Colonic mucosa (tissue), 4 donors: ENCODE measurements at regions not wholly inside any gene's neighbourhood (a gene's known extent, or its start where the extent isn't known, plus 50 kb on each side); places are given as distances from the start of the nearest gene placed in this dataset.

ENCODE experiments used
- DNase-seq: peaks from one replicate; pipeline ENCODE4 v3.0.0-alpha.2; 2020
- H3K27ac ChIP-seq: fragments of 200-600 bp; one replicate; pipeline ENCODE4 v1.8.0; 2021
- H3K27me3 ChIP-seq: fragments of 200-600 bp; one replicate; pipeline ENCODE4 v1.8.0; 2021
- H3K36me3 ChIP-seq: fragments of 200-600 bp; one replicate; pipeline ENCODE4 v1.8.0; 2021
- H3K4me1 ChIP-seq: fragments of 200-600 bp; one replicate; pipeline ENCODE4 v1.8.0; 2021; ENCODE audit warnings: mild to moderate bottlenecking
- H3K4me3 ChIP-seq: fragments of 200-600 bp; one replicate; pipeline ENCODE4 v1.8.0; 2021
- H3K9ac ChIP-seq, 2 donors: one replicate each; pipeline ENCODE4 v1.7.0; 2013; ENCODE audit warnings: control low read depth in 2 of 2, low read depth in 2 of 2, low read length in 2 of 2
- H3K9me3 ChIP-seq: fragments of 200-600 bp; one replicate; pipeline ENCODE4 v1.8.0; 2021
- intact Hi-C: fragments of 100-400 bp; cut with DNase I; formaldehyde crosslinking; loops from one replicate; pipeline ENCODE4 v1.14.1; 2022
- TF ChIP-seq, protein P1 (sequence below): fragments of 200-600 bp; IDR thresholded peaks from one replicate; pipeline ENCODE4 v1.8.0; 2022; ENCODE audit warnings: antibody characterized with exemption, mild to moderate bottlenecking
- donor health status: healthy.
- donor health status: DM: no; HTN: no; CAD: no.
- donor health status: DM: no; HTN: no; CAD: no.

DNA sequence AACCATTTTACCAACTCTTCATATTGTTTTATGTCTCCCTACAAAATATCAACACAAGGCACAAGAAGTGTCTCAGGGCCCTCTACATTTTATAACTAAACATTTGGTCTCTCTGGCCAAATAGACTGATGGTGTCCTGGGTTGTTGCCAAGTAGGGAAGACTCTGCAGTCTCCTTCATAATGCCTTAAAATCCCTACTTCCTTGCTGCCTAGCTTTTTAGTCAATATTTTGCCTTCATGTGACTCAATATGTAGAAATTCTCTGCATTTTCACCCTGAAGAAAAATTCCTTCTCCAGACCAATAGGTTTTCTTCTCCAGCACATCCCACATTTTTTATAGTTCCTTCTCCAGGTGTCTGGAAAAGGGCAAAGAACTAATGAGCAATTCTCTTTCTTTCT lies 72.6 kb upstream of the IPO9 start:
- DNase-seq: no peak
- no peak overlapping the region for H3K27ac ChIP-seq
- no peaks in the 10 kb centered on the region for H3K4me1 ChIP-seq
- H3K9ac ChIP-seq: no peak overlapping the region
- H3K9me3 ChIP-seq: no peaks in the 10 kb centered on the region
- H3K27me3 ChIP-seq: no peaks in the 10 kb centered on the region
- intact Hi-C loops: no loop called here
- H3K4me3 ChIP-seq: no peak overlapping the region
- H3K36me3 ChIP-seq: no peaks in the 10 kb centered on the region
- TF ChIP-seq, protein P1, sequence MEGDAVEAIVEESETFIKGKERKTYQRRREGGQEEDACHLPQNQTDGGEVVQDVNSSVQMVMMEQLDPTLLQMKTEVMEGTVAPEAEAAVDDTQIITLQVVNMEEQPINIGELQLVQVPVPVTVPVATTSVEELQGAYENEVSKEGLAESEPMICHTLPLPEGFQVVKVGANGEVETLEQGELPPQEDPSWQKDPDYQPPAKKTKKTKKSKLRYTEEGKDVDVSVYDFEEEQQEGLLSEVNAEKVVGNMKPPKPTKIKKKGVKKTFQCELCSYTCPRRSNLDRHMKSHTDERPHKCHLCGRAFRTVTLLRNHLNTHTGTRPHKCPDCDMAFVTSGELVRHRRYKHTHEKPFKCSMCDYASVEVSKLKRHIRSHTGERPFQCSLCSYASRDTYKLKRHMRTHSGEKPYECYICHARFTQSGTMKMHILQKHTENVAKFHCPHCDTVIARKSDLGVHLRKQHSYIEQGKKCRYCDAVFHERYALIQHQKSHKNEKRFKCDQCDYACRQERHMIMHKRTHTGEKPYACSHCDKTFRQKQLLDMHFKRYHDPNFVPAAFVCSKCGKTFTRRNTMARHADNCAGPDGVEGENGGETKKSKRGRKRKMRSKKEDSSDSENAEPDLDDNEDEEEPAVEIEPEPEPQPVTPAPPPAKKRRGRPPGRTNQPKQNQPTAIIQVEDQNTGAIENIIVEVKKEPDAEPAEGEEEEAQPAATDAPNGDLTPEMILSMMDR: no peak

DNA sequence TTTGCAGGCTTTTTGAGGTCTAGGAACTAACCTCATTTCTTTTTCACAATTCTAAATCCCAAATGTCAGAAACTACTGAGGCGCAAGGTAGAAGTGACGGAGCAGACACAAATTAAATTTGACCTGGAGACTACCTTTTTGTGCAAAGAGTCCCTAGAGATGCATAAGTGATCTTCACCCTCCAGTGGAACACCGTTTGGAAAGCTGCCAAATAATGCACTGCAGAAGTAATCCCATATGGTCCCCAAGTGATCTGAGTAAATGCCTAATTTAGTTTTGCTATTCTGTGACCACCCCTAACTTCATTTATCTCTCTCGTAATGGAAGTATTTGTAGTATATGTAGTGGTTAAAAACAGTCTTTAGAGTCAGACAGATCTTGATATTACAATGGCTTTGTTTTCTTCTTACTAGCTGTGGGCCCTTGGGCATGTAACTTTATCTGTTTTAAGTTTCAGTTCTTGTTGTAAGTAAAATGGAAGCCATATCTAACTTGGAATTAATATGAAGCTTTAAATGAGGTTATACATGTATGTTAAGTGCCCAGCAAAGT lies 70.4 kb upstream of the IPO9 start:
- no peak for DNase-seq
- Histone ChIP-seq H3K9me3 (no peaks in the 10 kb centered on the region), H3K4me3 (no peak overlapping the region), H3K9ac (no peak overlapping the region), H3K4me1 (no peaks in the 10 kb centered on the region), H3K27me3 (no peaks in the 10 kb centered on the region), H3K36me3 (no peaks in the 10 kb centered on the region), H3K27ac (no peak overlapping the region)
- TF ChIP-seq, protein P1: no peak
- intact Hi-C loops: no loop called here

DNA sequence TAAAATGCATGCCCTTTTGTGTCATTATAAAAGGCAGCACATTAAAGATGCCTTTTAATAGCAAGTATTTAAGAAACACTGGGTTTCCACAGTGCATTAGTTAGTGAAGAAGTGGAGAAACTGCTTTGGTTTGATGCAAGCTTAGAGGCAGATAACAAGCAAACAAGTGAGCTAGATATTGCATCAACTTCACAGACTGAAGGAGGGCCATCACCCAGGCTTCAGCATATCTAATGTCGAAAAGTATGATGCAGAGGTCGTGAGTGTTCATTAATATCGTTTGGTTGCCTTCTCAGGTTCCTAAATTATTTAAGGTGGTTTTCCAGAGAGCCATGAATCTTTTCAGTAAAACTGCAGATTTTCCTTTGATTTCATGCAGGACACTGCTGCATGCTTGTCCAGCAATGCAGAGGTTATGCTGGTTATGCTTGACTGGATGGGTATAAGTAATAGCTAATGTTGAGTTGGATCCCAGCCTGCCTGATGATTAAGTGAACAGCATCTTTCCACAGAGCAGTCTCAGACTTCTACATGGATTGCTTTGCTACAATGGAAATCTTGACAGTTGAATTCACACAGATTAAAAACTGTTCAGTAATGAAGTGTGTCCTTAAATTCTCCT lies 69.7 kb upstream of the IPO9 start:
- H3K9me3 ChIP-seq: no peaks in the 10 kb centered on the region
- H3K27ac ChIP-seq: no peak overlapping the region
- H3K36me3 ChIP-seq: no peaks in the 10 kb centered on the region
- no peaks in the 10 kb centered on the region for H3K27me3 ChIP-seq
- H3K4me1 ChIP-seq: no peaks in the 10 kb centered on the region
- no peak for DNase-seq
- no peak overlapping the region for H3K4me3 ChIP-seq
- intact Hi-C loops: no loop called here
- H3K9ac ChIP-seq: no peak overlapping the region
- TF ChIP-seq, protein P1: no peak

DNA sequence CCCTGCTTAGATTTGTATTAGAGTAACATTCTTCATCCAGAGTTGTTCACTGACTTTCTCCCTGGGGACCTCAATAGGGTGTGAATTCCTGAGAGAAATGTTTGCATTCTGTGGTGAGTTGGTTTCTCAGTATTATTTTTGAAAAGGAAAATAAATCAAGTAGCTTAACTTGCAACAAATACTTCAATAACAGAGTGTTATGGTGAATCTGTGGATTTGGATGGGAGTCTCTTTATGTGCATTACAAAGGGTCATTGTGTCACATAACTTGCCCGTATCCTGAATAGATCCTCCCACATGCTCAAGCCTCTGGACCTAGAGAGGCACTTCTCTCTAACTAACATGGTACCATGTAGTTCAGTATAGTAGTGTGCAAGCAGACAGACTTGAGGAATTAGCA lies 68.4 kb upstream of the IPO9 start:
- no peak overlapping the region for H3K4me3 ChIP-seq
- no peaks in the 10 kb centered on the region for H3K4me1 ChIP-seq
- TF ChIP-seq, protein P1: no peak
- intact Hi-C loops: no loop called here
- no peaks in the 10 kb centered on the region for H3K9me3 ChIP-seq
- H3K9ac ChIP-seq: no peak overlapping the region
- H3K27me3 ChIP-seq: no peaks in the 10 kb centered on the region
- no peaks in the 10 kb centered on the region for H3K36me3 ChIP-seq
- DNase-seq: no peak
- H3K27ac ChIP-seq: no peak overlapping the region

DNA sequence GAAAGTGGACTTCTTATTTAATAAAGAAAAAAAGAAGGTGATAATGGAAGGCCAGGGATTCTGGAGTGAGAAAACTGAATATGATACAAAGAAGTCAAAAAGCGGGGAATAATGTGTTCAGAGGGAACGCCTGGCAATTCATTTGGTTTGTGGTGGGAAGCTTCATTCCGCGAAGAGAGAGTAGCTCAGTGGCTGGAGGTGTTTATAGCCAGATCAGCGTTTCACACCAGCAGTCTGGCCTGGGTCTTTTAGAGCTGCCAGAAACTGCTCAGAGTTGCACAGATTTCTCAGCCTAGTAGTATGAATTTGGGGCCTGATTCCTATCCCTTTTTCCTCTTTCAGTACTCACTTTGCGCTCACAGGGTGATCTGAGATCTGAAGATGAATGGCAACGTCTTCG lies 67.8 kb upstream of the IPO9 start:
- intact Hi-C loops: no loop called here
- H3K27ac ChIP-seq: no peak overlapping the region
- TF ChIP-seq, protein P1: no peak
- no peak overlapping the region for H3K9ac ChIP-seq
- H3K36me3 ChIP-seq: no peaks in the 10 kb centered on the region
- no peak overlapping the region for H3K4me3 ChIP-seq
- H3K27me3 ChIP-seq: no peaks in the 10 kb centered on the region
- no peaks in the 10 kb centered on the region for H3K4me1 ChIP-seq
- H3K9me3 ChIP-seq: no peaks in the 10 kb centered on the region
- DNase-seq: no peak
